ENCODE measurements at regions not wholly inside any gene's neighbourhood (a gene's known extent, or its start where the extent isn't known, plus 50 kb on each side); places are given as distances from the start of the nearest gene placed in this dataset.
"Not testable (repeated sequence)": the region's sequence is repeated elsewhere in the genome, so short reads cannot be mapped to it uniquely, and the experiment has no call there.

- Mint-ChIP-seq H3K27ac (ENCODE audit: unreplicated experiment) (no peak overlapping the region), H3K27me3 (ENCODE audit: unreplicated experiment) (no peaks in the 10 kb centered on the region), H3K9me3 (ENCODE audit: unreplicated experiment) (no peaks in the 10 kb centered on the region)
These were observed 59.7 kb upstream of the FRMPD3 start for GRCh38 chrX:107389726-107390125.

GRCh38 chrX:107393656-107394055, 55.8 kb upstream of the FRMPD3 start:
- H3K4me1 Mint-ChIP-seq (ENCODE audit: unreplicated experiment); H3K27ac Mint-ChIP-seq (ENCODE audit: unreplicated experiment); H3K4me3 Mint-ChIP-seq (ENCODE audit: unreplicated experiment); H3K27me3 Mint-ChIP-seq (ENCODE audit: unreplicated experiment); H3K36me3 Mint-ChIP-seq (ENCODE audit: low read depth, unreplicated experiment); H3K9me3 Mint-ChIP-seq (ENCODE audit: unreplicated experiment); DNase-seq (ENCODE audit: low spot score): not testable (repeated sequence)

More at GRCh38 chrX:107389726-107390125, 59.7 kb upstream of the FRMPD3 start:
- no peaks in the 10 kb centered on the region for H3K4me1 Mint-ChIP-seq (ENCODE audit: unreplicated experiment)
- no peak overlapping the region for H3K4me3 Mint-ChIP-seq (ENCODE audit: unreplicated experiment)
- no peak for TF ChIP-seq CTCF (IDR thresholded peaks at IDR 0.05; ENCODE audit: unreplicated experiment)
- DNase-seq (ENCODE audit: low spot score), result no peak
- H3K36me3 Mint-ChIP-seq (ENCODE audit: low read depth, unreplicated experiment), result no peaks in the 10 kb centered on the region

- Mint-ChIP-seq H3K36me3 (ENCODE audit: low read depth, unreplicated experiment) (no peaks in the 10 kb centered on the region), H3K9me3 (ENCODE audit: unreplicated experiment) (no peaks in the 10 kb centered on the region)
These were observed 53.2 kb upstream of the FRMPD3 start for GRCh38 chrX:107396235-107396634.

GRCh38 chrX:107396783-107397182, 52.7 kb upstream of the FRMPD3 start:
- no peak overlapping the region for H3K27ac Mint-ChIP-seq (ENCODE audit: unreplicated experiment)
- H3K27me3 Mint-ChIP-seq (ENCODE audit: unreplicated experiment), result peaks cover 1% of the 10 kb centered on the region
- no peaks in the 10 kb centered on the region for H3K36me3 Mint-ChIP-seq (ENCODE audit: low read depth, unreplicated experiment)
- no peak for TF ChIP-seq CTCF (IDR thresholded peaks at IDR 0.05; ENCODE audit: unreplicated experiment)
- H3K9me3 Mint-ChIP-seq (ENCODE audit: unreplicated experiment), result no peaks in the 10 kb centered on the region
- no peak overlapping the region for H3K4me3 Mint-ChIP-seq (ENCODE audit: unreplicated experiment)
- H3K4me1 Mint-ChIP-seq (ENCODE audit: unreplicated experiment), result no peaks in the 10 kb centered on the region
- DNase-seq (ENCODE audit: low spot score), result no peak

More at GRCh38 chrX:107396235-107396634, 53.2 kb upstream of the FRMPD3 start:
- Mint-ChIP-seq H3K27me3 (ENCODE audit: unreplicated experiment) (peaks cover 1% of the 10 kb centered on the region), H3K27ac (ENCODE audit: unreplicated experiment) (no peak overlapping the region), H3K4me3 (ENCODE audit: unreplicated experiment) (no peak overlapping the region), H3K4me1 (ENCODE audit: unreplicated experiment) (no peaks in the 10 kb centered on the region)
- TF ChIP-seq CTCF (IDR thresholded peaks at IDR 0.05; ENCODE audit: unreplicated experiment), result no peak
- DNase-seq (ENCODE audit: low spot score), result no peak

GRCh38 chrX:107398115-107398514, 51.3 kb upstream of the FRMPD3 start:
- no peak for DNase-seq (ENCODE audit: low spot score)
- Mint-ChIP-seq H3K4me1 (ENCODE audit: unreplicated experiment) (no peaks in the 10 kb centered on the region), H3K4me3 (ENCODE audit: unreplicated experiment) (no peak overlapping the region), H3K27ac (ENCODE audit: unreplicated experiment) (no peak overlapping the region), H3K27me3 (ENCODE audit: unreplicated experiment) (peaks cover 1% of the 10 kb centered on the region), H3K9me3 (ENCODE audit: unreplicated experiment) (no peaks in the 10 kb centered on the region), H3K36me3 (ENCODE audit: low read depth, unreplicated experiment) (no peaks in the 10 kb centered on the region)
- no peak for TF ChIP-seq CTCF (IDR thresholded peaks at IDR 0.05; ENCODE audit: unreplicated experiment)
